ENCODE measurements at regions not wholly inside any gene's neighbourhood (a gene's known extent, or its start where the extent isn't known, plus 50 kb on each side); places are given as distances from the start of the nearest gene placed in this dataset.

DNA sequence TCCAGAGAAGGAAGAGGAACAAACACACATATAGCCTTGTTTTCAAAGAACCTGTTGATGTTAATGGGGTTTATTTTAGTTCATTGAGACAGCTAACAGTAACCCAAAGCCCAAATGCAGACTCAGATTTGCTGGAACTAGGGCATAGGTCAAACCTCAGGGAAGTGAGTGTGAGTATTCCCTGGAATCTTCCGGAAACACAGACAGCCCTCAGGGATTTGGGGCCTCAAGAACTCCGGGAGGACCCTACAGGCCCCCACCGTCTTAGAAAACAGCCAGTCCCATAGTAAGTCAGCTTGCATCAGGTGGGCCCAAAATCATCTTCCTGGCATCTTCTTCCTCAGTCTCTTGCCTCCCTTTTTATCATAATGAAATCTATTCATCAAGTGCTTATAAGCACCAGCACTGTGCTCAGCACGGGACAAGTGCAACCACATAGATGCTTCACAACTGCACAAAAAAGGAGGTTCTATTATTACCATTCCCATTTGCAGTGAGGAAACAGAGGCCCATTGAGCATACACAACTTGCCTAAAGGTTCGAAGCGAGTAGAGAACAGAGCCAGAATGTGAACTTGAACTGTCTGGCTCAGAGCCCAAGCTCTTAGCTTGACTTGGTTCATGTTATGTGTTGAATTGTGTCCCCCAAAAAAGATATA, 50.2 kb upstream of the BCL11A start:
- DNase-seq (ENCODE audit: low spot score) = no peak

DNA sequence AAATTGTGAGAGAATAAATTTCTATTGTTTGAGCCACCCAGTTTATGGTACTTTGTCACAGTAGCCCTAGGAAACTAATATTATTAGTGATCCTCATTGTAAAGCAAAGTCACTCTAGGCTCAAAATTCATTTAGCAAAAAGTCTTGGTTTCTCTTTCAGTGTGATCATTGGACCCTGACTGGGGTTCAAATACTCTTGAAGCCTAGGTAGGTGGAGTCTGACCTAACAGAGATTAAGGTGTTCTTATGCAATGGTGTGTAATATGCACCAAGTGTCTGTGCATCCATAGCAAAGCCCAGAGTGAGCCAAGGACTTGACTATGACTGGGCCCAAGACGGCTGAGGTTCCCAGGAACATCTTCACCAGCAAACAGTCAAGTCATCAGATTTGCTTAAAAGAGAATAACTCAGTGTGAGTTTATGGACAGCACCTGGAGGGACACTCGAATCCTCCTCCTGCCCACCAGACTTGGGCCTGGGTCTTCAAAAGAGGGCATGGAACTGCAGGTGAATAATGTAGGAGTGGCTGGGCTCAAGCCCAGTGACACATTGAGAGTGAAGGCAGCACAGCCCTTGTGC, 51.1 kb upstream of the BCL11A start:
- no peak for DNase-seq (ENCODE audit: low spot score)

DNA sequence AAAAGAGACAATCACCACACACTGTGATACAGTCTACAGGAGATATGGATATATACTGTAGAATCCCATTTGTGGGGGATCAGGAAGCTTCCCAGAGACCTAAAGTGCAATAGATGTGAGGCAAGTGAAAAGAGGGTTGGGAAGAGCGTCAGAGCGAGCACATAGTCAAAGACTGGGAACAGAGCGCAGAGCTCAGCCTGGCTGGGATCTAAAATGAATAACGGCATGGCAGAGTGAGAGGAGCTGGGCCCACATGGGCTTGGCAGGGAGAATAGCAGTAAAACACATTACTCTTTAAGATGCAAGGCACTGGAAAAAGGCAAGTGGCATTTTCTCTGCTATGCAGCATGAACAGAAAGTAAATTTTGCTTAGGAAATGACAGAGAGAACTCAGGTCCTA, 52.4 kb upstream of the BCL11A start:
- no peak for DNase-seq (ENCODE audit: low spot score)

DNA sequence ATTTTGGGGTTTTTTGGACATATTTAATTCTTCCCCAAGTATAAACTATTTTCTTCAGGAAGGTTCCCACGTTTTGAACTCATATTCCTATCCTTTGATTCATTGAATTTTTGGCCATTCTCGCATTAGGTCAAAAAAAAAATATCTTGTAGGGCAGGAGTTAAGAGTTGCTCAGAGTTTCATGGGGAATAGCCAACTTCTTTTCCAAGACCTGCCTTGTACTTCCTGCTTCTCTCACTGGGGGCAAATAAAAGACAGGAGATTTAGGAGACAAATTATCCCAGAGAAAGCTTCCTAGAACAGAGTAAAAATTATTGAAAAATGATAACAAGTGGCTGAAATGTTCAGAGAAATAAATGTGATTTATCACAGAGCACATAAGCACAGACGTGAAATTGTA, 55.2 kb upstream of the BCL11A start:
- no peak for DNase-seq (ENCODE audit: low spot score)

DNA sequence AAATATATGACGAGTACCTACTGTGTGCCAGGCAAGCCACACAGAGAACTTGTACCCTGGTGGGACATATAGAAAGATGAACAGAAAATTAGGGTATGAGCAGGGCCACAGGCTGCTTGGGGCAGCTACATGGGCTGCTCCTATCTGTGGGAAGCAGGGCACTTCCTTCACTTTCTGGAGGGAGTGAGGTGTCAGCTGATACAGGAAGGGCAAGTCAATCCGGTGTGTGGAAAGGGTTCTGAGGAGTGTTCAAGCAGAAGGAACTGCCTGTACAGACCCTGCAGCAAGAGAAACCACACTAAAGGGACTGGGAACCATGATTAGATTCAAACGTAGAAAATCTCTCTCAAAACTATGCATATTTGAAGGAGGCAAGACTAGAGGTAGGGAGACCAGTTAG, 58.6 kb upstream of the BCL11A start:
- DNase-seq (ENCODE audit: low spot score) = no peak

DNA sequence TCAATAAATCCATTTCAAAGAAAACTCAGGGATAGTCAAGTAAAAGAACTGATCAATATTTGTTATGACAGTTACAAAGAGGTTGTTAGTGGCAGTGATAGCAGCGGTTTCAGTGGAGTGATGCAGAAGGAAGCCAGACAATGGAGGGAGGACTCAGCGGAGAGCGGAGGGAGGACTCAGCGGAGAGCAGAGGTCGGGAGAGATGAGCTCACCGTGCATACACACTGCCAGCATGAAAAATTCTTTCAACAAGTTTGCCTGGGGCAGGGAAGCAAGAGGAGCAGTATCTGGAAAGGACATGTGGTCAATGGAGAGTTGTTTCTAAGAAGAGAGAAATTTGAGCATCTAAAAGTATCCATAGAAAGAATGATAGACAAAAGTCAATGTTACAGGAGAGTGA, 60.9 kb upstream of the BCL11A start:
- DNase-seq (ENCODE audit: low spot score) = no peak

DNA sequence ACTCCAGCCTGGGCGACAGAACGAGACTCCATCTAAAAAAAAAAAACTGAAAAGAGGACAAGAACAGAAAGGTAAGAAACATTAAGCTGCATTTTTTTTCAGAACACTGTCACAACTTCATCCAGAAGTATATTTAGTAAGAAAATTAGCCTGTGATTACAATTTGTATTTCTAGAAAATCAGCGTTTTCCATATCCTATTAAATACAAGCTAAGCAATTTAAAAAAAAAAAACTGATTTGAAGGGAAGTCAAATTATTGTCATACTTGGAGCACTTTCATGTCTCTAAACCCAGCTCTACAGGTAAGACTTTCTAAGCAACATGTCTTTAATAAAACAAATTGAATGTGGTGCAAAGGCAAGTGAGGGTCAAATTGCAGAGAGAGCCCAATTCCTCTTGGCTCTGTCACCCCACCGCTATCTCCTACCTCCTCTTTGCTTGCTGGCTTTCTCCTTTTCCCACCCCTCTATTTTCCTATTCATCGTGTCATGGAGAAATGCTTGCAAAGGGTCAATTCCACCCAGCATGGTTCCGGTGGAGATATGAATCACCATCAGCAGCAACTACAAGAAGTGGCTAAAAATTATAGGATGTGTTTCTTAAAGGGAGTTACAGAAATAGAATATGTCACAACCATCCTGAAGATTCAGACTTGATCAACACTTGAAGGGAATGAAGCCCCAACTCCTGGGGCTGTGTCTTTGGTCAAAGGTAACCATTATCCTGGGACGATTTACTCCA, 68.4 kb upstream of the BCL11A start:
- DNase-seq (ENCODE audit: low spot score) = no peak

DNA sequence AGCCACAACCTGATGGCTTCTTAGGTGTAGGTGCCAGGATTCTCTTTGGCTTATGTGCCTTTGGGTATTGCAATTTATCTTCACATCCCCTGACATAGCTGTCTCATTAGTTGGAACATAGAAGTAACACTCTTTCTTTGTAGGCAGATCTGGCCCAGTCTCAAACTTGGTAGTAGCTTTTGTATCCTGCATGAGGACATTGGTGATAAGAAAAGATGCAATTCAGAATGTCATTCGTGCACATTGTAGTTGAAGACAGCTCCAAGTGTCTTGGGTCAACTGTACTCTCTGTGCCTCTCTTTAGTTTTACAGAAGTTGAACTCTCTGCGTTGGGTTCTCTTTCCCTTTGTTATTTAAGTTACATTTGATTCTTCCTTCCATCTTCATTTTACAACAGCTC, 69.6 kb upstream of the BCL11A start:
- DNase-seq (ENCODE audit: low spot score) = no peak

DNA sequence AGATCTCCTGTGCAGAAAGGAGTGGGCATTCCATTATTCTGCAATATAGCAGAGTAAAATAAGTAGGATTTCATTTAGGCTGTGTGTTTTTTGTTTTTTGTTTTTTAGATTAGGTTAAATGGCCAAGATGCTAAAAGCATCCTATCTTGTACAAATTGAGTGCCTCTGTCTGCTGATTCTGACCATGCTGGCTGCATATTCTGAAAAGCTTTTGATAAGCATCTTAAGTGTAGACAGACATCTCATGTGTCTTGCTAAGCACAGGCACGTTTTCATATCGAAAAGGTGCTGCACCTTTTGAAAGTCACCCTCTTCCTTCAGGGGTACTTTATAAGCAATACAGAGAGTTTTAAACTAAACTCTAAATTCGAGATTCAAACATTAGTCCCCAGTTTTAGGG, 74.0 kb upstream of the BCL11A start:
- DNase-seq (ENCODE audit: low spot score) = no peak

DNA sequence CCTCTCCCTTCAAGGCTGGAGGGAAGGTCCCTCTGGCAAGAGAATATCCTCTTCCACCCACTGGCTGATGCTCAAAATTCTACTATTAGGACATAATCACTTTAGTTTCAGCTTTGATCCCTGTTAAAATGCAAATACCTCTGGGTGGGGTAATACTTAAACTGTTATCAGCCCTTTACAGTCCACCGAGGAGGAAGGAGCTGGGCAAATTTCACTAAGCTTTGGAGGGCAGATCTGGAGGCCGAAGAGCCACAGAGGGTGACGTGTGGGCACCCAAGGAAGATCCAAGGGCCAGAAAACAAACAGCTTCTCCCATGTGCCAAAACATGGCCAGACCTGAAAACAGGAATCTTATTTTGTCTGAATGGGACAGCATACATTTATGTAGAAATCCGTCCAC, 74.6 kb upstream of the BCL11A start:
- DNase-seq (ENCODE audit: low spot score) = no peak

DNA sequence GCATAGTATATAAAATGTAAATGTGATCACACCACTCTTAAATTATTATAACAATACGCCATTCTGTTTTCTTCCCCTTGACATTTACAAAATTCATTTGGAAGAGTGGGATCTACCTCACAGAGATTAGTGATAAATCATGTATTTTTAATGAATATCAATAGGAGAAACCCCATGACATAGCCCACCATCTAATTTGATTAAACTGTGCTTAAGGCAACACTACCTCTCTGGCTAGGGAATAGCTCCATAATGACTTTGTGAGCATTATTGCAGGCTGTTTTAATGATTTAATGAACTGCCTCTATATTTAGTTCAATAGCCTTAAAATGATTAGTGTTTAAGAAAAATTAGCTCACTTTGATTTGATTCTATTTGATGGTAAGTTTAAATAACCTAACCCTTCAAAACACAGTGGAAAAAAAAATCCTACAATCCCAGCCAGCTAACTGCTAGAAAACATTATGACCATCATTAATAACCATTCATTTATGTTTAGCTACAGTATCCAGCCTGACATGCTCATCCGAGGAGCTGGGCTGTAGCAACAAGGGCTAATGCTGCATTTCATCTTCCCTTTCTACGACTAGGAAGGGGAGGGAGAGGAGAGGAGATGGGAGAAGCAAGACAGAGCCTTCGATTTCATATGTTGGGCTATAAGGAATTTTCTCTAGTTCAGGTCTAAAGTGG, 75.3 kb upstream of the BCL11A start:
- DNase-seq (ENCODE audit: low spot score) = no peak

DNA sequence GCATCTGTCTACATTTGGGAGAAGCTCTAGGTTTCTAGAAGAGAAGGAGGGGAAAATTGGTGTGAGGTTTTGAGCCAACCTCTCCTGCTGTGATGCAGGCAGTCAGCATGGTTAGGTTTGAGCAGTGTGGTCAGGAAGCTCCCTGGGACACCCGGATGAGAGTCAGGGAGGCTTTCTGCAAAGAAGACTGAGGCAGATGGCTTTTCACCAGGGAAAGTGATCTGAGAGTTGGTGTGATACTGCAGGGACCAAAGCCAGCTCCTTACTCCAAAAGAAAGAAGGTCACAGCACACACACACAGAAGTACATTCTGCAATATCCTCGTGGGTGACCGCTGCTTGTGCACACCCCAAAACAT, 75.8 kb upstream of the BCL11A start:
- DNase-seq (ENCODE audit: low spot score) = no peak

DNA sequence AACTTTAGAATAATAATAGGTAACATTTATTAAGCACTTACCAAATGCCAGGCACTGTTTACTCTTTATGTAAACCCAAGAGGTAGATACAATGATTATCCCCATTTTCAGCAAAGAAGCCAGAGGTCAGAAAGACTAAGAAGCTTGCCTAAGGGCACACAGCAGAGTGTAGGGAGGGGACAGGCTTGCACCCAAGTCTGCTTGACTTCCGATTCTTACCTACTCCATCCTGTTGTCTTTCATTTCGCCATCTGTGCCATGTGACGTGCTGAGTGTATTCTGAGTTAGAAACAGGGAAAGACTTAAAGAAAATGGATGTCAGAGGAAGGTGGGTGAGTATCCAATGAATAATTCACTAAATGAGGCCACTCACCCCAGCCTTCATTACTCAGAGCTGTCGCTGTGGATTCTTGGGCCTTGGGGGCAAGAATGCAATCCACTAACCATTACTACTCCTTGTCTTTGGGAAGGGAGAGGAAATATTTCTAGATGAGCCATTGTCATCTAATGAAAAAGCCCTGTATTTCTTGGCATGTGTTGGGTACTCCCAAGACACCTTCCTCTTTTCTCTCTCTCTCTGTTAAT, 76.4 kb upstream of the BCL11A start:
- DNase-seq (ENCODE audit: low spot score) = no peak

DNA sequence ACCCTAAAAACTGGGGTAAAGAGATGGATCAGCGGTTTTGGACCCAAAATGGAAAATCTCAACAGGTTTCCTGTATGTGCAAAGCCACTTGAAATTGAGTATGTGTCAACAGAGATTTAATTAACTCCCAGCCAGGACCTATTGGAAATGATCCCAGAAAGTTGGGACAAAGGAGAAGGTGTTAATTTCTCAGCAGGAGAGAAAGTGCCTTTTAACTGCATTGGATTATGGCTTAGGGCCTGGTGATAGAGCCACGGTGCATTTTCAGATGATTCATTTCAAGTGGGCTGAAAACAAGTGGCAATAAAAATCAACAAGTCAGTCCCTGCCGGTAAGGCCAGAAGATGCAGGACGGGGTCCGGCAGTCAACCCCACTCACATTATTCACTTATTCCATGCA, 80.2 kb upstream of the BCL11A start:
- DNase-seq (ENCODE audit: low spot score) = no peak

DNA sequence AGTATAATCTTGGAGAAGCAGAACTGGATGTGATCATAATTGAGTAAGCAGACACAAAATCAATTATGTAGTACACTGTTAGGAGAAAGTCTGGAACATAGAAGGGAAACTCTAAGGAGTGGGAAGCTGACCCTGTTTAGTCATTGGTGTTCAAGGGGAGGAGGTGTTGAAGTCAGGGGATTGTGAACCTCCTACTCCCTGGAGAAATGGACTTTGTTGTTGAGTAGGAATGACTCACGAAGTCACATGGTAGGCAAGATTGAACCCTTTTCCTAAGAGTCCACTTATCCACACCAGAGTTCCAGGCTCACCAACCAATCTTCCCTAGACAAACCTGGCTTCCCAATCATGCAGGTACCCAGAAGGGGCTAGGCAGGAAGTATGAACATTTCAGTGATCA, 81.0 kb upstream of the BCL11A start:
- DNase-seq (ENCODE audit: low spot score) = no peak

DNA sequence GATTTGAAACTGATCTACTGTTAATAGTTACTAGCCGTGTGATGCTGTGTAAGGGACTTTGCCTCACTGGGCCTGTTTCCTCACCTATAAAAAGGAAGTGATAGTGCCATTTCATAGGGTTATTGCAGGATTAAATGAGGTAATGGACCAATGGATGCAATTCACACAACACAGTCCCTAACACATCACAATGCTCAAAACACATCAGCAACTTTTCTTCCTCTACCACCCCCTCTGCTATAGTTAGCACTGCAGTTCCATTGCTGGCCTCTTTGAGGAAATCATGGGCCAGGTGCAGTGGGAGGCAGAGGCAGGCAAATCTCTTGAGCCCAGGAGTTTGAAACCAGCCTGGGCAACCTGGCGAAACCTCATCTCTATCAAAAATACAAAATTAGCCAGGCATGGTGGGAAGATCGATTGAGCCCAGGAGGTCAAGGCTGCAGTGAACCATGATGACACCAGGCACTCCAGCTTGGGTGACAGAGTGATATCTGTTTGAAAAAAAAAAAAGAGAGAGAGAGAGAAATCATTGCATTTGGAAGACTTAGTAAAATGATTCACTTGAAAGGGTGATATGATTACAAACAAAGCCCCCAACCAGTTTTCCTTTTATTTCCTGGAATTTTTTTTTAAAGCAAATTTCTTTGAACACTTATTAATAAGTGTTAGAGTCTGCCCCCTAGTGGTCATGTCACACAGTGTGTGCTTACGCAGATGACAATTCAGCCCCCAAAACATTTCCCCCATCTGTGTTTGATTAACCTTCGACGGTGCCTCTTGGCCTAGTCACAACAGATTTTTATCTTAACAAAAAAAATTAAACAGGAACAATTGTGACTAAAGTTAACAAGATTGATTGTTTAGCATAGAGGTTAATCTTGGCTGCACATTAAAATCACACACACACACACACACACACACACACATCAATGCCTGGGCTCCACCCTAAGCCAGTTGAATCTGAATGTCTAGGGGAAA, 88.6 kb upstream of the BCL11A start:
- no peak for DNase-seq (ENCODE audit: low spot score)

DNA sequence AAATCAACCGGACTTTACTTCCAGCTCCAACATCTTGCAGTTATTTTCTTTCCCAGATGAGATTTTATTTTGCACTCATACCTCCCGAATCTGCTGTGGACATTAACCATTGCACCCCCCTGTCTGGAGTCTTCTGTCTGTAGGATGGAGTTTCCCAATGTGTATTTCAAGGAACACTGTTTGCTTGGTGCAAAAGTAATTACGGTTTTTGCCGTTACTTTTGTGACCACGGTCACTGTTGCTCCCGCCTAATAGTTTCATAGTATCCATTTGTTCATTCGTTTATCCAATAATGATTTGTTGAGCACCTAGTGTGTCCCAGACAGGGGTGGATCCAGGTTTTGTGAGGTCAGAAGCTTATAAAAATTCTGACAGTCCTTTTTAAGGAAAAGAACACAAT, 90.3 kb upstream of the BCL11A start:
- no peak for DNase-seq (ENCODE audit: low spot score)

DNA sequence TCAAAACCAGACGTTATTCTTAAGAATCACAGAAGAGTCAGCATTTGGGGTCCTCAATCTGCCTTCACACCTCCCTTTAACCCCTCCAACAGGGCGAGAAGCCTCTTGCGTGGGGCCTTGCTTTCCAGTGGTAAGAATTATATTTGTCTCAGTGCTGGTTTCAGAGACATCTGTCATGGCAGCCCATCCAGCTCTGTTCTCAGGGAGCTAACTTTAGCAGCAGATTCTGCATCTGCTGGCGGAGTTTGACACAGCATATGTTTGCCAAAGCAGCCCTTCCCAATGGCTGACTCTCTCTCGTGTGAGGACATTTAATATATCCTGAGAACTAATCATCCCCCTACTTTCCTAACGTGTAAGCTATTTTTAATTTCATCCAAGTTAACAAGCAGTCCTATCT, 91.5 kb upstream of the BCL11A start:
- DNase-seq (ENCODE audit: low spot score) = no peak

DNA sequence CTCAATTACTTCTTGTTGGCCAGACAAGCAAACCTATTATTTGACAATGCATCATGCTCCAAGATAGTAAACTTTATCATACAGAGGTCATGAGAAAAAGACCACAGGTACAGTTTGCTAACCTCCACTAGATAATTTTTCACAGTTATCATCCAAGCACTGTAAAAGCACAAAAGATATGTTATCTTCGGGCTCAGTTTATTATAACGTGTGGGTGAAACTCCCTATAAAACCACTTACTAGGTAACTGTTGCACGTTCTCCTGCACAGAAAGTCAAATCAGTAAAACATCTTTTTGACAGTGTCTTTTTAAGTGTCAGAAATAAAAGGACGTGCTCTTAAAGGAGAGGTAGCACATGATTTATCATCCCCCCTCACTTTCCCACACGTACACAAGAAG, 94.7 kb upstream of the BCL11A start:
- DNase-seq (ENCODE audit: low spot score) = no peak

DNA sequence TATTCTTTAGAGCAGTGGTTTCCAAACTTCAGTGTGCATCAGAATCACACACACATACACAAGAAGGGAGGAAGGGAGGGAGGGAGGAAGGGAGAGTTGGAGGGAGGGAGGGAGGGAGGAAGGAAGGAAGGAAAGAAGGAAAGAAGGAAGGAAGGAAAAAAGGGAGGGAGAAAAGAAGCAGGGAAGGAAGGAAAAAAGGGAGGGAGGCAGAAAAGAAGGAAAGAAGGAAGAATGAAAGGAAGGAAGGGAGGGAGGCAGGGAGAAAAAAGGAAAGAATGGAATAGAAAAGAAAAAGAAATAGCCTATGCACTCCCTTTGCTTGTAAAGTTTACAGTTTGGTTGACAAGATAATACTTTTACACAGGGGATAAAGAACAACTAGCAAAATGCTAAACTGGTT, 96.3 kb upstream of the BCL11A start:
- DNase-seq (ENCODE audit: low spot score) = no peak

DNA sequence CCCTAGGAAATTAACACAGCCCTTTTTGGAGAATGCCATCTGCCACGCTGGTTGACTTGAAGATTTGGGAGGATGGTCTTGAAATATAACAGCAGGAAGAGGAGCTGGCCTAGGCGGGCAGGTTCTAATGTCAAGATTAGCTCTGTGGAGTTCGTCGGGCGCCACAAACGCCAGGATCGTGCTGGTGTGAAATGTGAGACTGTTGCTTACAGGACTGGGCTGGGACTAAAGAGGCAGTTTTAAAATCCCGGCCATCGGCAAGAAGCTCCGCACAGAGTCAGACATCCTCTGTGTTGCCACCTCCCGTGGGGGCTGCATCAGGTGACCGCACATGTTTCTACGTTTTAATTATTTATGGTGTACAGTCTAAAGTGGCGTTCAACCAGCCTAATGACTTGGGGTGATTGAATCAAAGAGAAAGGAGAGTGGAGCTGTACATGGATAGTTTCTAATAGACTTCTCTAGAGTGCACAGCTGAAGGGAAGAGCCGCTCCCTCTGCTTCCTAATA, 99.4 kb upstream of the BCL11A start:
- no peak for DNase-seq (ENCODE audit: low spot score)
